ENCODE measurements at regions not wholly inside any gene's neighbourhood (a gene's known extent, or its start where the extent isn't known, plus 50 kb on each side); places are given as distances from the start of the nearest gene placed in this dataset.

DNA sequence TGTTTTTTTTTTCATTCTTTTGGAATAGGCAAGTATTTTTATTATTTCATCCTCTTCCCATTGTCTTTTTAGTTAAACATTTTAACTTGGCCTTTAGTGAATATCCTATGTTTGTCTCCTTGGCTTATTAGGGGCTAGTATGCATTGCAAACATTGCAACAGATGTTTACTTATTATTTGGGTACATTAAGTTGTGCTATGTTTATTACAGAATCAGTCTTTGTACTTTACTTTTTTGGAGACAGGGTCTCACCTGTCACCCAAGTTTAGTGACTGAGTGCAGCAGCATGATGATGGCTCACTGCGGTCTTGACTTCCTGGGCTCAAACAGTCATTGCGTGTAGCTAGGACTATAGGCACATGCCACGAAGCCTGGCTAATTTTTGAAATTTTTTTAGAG is 51.1 kb upstream of the NUDT6 start:
- TF ChIP-seq POLR2AphosphoS5 (IDR thresholded peaks at IDR 0.05) (no peak), EP300 (IDR thresholded peaks at IDR 0.05) (no peak)

Measured in esophagus muscularis mucosa (tissue), 3 donors.